Effector CD4-positive, alpha-beta T cell (primary cell): ENCODE measurements at regions not wholly inside any gene's neighbourhood (a gene's known extent, or its start where the extent isn't known, plus 50 kb on each side); places are given as distances from the start of the nearest gene placed in this dataset.

Experiments used
- DNase-seq: peaks from one replicate; pipeline ENCODE4 v3.0.0-alpha.2; 2020

DNA sequence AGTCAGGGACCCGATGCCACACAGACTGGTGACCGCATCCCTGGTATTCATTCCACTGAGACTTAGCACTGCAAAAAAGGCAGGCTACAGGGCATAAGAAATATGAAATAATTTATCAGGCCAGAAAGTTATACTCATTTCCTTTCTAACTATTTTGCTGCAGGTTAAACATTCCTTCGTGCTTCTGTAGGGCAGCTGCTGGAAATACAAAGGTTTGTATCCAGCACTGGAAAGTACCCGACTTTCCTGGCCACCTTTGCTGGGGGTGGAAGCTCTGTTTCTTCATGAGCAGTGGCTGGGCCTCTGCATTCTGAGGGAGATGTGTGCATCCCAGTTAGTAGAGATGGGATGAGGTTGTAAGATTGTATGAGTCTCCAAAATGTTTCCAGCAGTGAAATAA, 478.6 kb upstream of the WWC1 start:
- DNase-seq, result no peak

DNA sequence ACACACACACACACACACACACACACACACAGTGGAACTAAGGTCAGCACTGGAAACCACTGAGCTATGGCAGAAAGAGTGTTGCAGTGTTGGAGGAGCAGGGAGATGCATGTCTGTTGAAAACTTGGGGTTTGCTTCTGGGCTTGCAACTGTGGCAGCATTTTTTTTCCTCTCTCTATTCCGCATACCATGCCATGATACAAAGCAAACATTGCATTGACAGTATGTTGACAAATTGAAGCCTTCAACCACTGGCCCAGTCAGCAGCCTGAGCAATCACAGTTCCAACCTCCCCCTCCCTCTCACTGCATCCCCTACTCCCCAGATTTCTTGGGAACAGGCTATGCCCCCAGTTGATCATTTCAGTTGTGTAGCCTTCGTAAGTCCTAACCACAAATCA, 478.1 kb upstream of the WWC1 start:
- DNase-seq, result no peak

DNA sequence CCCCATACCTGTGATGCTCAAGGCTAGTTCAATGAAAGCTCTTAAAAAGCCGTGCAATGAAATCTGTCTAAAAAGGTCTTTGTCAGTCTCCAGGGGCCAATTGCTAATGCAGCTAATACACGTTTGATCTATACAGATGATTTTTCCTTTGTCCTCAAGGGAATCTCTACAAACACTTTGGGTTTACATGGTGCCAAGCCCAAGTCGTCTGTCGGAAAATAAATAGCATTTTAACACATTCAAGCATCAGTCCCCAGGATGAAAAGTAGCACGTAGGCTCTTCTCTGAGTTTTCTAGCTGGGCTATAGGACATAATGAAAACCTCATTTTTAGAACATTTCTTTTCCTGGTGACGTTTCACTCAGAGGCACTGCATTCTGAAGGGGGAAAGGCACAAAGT, 477.4 kb upstream of the WWC1 start:
- no peak for DNase-seq

DNA sequence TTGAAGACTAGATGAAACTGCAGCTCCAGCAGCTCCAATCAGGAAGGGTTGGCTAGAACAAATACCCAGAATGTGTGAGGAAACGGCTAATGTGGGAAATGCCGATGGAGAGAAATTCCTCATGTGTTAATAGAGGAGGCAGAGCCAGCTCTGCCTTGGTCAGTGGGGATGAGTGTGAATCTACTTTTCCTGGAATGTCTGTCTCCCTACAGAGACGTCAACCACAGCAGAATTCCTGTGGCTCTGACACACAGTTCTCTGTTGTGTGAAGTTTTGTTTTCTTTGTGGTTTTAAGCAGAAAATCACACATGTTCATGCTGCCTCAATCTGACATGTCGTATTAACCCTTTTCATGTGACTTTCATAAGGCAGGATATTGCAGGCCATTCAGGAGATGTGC, 476.6 kb upstream of the WWC1 start:
- no peak for DNase-seq

DNA sequence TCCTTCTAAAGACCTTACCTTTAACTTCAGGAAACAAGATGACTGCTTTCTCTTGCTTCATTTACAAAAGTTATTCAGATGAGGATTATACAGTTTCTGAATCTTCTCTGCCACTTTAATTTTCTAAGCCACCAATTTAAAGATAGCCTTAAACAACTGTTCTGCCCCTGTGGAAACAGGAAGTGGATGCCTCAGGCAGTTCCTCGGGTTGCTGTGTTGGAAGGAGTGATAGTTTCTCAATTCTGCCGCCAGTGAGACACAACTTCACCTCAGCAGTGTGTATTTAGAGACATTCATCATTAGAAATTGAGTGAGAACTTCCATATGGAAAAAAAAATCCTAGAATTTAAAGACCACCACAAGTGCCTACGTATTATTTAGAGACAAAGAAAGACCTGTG, 475.1 kb upstream of the WWC1 start:
- DNase-seq, result no peak

DNA sequence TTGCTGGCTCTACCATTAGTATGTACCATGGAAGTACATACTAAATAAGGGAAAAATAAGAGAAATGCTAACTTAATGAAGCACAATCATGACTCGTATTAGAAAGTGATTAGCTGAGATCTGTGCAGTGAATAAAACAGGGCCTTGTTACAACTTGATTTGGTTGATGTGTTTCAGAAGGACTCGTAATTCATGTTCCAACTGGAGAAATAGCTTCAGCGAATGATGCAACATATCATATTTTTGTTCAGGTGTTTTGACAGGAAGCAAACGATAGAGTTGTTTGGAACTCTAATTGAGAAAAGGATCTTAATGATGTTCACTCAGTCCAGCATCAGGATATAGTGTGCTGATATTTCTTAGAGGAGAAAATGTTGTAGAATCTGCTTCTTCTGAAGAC, 474.6 kb upstream of the WWC1 start:
- no peak for DNase-seq

DNA sequence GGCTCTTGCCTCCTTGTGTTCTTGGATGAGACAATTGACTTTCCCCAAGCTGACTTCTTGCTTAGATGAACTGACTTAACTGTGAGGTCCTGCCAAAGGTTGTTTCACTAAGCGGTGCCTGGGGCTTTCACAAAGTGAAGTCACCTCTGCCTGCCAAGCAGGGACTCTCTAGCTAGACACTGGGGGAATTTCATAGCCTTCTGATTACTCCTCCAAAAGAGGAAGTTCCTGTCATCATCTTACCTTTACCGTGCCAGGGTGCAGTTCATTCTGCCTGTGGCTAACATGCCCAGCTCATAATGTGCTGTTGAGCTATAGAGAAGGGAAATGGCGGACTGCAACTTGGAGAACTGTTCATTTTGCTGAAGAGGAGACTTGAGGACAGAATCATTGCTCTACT, 472.0 kb upstream of the WWC1 start:
- no peak for DNase-seq

DNA sequence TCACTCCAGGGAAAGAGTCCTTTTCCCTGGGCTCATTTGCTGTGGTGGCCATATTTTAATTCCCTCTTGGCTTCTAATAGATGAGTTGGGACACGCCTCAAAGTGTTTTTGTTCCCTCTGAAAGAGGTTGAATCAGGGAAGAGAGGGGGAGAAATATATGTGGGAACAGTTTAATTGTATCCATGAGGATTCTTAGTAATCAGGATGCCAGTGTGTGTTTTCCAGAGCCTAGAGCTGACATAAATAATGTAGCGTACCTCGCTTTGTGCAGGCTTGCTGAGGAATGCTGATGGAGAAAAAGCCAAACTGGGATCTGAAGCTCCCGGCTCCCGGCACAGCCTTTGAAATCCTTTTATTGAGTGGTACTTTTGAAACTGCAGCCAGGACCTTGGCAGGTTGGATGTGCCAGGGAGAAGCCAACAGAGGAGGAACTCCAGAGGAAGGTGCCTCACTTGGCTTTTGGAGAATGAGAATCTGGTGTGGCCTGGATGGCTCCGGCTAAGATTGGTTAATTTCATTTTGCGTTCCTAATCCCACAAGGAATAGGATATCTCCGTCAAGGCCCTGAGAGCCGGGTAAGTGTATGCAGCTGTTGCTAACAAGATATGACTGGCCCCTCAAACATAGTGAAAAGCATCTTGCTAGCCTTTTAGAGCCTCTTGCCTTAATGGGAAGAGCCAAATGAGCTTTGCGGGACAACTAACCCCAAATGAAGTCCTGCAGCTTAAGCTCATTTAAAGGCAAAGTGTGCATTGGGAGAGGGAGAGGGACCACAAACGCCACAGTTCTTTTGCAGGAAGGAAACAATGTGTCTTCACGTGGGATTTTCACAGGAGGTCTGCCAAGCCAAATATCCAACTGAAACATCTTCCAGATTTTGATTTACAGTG, 471.1 kb upstream of the WWC1 start:
- no peak for DNase-seq

DNA sequence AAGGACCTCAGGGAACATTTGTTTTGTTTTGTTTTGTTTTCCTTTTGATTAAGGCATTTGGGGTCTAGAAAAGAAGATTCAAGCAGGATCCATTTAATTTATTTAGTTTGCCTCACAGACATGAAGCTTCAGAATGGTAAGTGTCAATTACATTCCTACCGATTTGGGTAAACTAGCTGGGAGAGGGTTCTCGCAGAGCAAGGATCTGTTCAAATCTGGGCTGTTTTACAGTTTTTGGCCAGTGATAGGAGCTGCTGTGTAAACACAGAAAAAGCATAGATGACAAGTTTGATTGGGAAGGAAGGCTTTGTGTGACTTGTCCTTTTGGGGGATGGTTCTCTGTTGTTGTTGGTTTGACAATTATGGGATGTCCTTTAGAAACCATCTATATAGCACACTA, 470.3 kb upstream of the WWC1 start:
- DNase-seq, result no peak

DNA sequence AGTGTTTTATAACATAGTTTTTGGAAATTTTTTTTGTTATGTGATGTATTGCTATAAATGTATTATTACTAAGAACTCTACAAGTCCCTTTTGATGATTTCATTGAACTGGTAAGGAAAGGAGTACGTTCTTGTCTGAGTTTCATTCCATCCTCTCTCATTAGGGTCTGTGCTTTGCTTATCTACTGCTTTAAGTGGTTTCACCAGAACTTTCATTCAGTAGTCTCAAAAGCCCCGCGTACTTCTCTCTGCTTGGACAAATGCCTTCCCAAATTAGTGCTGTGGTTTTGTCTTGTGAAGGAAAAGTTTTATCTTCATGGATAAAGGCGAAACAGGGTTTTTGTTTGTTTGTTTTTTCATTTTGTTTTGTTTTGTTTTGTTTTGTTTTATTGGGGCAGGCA, 469.8 kb upstream of the WWC1 start:
- DNase-seq, result no peak

DNA sequence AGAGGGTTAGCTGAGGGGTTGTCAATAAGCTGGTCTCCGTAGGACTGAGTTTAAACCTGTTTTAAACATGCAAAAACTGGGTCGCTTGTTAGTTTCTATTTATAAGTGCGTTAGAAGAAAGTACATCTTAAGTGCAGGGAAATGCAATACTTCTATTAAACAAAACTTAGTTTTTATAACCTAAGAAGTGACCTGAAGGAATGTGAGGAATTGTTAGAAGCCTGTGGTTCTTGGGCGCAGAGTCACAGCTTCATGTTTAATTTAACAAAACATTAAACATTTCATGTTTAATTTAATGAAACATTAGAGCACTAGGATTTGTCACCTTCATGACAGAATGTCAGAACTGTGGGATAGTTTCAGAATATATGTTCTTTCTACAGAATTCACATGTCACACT, 469.2 kb upstream of the WWC1 start:
- no peak for DNase-seq

DNA sequence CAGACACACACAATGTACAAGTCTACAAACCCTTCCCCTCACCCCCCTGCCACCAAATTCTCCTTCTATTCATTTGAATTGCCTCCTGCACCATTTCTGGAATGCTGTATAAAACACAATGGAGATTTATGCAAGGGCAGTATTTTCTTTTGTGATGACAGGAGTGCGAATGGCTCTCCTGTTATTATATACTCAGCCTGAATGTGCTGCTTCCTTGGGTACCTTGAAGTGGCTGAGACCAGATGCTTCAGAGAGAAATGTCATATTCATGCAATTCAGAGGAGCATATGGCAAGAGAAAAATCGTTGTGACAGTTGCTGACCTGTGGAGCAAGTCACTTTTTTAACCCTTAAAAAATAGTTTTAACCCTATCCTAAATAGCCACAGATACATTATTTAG, 468.0 kb upstream of the WWC1 start:
- no peak for DNase-seq

DNA sequence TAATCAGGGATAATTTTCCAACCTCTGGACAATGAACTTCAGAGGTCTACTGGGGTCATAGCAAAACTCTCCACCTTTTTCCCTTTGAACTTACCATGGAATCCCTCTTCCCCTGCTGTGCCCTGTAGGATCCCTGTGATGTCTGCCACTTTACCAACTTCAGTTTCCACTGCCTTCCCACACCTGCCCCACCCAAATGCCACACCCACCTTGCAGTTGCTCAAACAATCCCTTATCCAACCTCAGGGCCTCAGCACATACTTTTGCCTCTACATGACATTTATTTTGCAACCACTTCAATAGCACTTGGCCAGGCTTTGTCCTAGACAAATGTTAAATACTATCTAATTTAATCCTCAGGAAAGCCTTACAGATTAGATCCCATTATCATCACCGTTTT, 463.7 kb upstream of the WWC1 start:
- DNase-seq, result no peak

DNA sequence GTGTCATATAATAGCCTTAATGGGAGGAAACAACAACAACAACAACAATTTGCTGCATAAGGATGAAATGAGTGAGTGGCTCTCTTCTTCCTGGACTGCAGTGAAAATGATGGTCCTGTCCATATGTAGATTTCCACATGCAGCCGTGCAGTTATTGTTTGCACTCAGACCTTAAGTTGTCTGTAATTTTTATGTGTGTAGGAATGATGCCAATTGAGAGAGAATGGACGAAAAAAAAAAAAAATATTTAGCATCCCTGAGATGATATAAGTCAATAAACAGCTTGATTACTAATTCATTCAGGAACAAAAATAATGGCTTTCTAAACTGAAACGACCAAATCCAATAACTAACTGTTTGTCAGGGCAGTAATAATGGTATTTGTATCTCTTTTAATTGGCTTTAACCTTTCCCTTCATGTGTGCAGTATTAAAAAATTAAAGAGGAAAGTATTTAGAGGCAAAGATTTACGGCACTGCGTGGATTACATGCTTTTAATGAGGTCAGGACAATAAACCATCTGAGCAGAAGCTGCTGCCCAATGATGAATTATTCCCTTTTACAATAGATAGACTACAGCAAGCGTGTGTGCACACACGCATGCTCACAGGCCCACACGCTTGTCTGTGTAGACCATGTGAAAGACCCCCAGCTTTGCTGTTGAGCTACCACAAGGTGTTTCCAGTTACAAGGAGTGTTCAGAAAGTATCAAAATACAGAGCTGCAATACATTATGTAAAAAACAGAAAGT, 459.5 kb upstream of the WWC1 start:
- no peak for DNase-seq

DNA sequence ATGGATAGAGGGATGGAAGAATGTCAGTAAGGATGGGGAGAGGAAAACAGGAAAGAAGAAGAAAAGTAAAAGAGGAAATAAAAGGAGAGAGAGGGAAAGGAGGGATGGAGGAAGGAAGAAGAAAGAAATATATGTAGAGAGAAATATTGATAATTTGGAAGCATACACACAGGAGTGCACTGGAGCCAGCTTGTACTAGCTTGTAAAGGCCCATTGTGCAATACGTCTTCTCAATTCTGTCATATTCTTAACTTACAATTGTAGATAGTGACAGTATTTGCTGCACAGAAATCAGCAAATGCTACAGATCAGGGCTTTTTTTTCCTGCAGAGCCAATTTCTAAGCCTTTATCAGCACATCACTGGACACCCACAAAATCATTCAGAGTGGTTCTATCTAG, 458.8 kb upstream of the WWC1 start:
- DNase-seq, result no peak

DNA sequence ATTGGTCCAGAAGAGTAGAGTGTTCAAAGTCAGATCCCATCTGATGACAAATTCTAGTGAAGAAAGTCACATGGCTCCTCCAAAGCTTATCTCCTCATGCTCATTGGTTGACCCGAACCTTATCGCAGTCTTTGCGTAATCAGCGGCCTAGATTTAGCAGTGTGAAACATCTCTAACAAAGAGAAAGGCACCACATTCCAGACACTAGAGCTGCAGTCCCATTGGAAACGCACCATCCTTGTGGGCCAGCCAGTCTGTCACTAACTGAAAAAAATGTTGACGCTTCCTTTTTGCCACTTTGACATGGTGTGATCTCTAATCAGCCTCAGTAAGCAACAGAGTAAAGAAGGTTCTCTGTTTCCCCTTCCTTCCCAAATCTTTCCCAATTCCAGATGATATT, 458.0 kb upstream of the WWC1 start:
- no peak for DNase-seq

DNA sequence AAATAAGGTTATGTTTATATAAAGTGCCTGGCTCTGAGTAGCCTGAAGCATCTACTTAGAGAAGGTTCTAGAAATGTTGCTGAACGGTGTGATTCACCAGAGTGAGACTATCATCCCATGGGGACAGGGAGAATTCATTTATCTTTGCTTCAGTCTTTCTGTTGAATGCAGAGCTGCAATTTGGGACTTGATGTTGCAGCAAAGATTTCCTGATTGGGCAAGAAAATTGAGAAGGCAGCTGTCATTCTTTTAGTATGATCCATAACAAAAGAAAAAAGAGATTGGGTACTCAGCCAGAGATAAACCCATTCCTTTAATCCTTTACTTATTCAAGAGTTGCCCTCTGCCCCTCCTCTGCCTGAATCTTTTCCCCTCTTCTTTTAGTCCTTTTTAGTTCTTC, 456.3 kb upstream of the WWC1 start:
- DNase-seq, result no peak

DNA sequence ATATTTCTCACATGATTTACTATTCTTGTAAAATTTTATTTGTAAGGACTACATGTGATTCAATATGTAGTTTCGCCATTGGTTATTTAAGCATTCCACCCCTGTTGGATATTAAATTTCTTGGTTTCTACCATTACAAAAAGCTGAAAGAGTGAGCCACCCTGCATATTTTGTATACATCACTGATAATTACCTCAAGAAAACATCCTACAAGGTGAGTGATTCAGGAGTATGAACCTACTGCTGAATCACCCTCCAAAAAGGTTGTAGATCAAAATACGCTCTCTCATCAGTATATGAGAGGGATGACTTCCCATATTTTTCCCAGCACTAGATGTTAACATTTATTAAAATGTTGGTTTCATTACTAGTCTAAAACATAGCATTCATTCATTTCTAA, 454.3 kb upstream of the WWC1 start:
- DNase-seq, result no peak

DNA sequence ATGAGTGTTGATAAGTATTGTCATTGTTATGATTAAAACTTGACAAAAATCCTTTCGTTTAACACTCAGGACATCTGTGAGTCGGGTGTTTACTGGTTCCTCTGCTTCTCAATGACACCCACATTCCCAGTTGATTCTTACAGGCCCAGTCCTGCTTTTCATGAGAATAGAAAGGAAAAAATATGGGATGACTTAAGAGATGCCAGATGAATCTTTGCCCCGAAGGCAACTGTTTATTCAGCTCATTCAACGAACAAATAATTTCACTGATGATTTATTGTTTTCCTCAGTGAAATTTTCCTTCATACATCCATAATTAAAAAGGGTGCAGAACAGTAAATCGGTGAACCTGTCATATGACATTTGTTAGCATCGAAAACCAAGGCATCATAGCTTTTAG, 452.4 kb upstream of the WWC1 start:
- no peak for DNase-seq

DNA sequence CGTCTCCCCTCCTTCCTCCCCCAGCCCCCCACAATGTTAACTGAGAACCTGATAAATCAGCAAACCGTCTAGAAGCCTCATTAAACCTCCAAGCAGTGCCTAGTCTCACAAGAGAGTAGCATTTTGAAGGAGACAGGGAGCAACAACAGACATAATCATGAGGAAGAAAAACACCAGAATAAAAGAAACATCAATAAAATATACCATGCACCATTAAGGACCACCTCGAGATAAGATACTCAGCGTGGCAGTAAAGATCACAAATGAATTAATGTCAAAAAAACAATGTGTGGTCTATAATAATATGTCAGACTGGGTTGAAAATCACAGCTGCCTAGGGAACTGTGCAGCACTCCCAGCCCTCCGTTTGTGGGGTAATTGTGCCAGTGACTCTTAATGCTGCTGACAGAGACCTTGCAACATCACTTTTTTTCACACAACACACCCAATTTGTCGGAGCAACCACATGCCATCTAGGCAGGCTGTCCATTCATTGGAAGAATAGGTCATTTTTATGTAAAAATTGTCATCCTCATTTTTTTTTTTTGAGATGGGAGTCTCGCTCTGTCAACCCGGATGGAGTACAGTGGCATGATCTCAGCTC, 450.8 kb upstream of the WWC1 start:
- DNase-seq, result no peak

DNA sequence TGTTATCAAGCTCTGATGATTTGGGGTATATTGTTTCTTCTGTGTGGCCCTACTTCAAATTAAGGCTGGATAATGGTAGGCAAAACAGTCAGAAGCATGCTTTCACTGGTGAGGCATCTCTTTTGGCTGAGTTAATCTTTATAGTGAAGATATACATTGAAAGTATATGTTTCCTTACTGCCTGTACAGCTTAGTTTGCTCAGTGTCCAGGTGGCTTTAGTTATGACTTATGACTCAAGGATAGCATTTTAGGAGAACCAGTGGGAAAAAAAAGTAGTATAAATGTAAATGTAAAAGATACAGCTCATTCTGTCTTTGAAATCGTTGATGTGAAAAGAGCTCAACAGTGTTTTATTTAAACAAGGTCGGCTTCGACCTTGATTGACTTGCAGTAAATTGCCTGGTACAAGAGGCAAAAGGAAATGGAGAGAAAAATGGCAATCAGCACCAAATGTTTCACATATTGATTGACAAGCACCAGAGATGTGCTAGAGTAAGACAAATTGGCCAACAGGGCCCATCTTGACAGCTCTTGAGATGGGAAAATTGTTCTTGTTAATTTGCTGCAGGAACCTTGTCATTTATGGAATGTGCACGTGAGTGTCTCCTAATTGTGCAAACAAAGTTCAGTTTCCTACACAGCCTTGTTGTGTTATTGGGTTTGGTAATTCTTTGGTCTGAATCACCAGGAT, 447.4 kb upstream of the WWC1 start:
- DNase-seq, result no peak

DNA sequence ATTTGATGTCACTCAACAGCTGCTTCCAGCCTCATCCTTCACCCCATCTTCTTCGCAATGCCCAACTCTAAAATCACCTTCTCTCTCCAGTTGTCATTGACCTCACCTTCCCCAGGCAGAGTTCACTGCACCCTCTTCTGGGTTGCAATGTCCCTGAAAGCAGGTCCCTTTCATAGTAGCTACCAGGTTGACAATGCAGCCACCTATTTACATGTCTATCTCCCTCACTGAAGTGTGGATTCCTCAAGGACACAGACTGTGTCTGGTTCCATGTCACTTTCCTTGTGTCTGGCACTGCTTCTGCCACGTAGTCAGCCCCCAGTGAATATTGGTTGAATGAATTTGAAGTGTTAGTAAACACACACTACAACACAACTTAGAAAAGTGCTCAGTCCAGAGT, 445.5 kb upstream of the WWC1 start:
- no peak for DNase-seq

DNA sequence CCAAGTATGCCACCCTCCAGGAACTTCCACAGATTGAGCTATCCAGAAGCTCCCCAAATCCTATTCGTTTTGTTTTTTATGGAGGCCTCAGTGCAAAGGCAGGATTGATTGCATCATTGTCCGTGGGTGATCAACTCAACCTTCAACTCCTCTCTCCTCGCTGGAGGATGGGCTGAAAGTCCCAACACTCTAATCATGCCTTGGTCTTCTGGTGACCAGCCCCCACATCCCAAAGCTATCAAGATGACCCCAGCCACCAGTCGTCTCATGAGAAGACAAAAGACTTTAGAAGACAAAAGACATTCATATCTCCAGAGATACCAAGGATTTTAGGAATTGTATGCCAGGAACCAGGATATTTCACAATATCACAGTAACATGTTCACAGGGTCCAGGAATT, 441.6 kb upstream of the WWC1 start:
- no peak for DNase-seq

DNA sequence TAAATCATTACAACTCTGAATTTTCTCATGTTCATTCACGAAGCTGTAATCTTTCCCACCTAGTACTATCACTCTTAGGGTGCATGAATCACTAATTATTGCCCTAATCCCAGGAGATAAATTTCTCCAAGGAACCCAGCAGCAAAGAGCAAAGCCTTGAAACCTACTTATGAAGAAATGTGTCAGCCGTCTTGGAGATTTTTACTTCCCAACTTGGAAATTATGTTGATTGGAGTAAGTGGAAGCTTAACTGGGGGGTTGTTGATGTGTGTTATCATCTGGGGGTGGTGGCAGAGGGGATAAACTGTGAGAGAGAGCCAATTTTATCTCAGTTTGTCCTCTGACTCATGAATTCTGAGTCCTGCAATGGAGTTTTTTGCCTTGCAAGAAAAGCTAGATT, 440.5 kb upstream of the WWC1 start:
- DNase-seq, result no peak
